ENCODE measurements at regions not wholly inside any gene's neighbourhood (a gene's known extent, or its start where the extent isn't known, plus 50 kb on each side); places are given as distances from the start of the nearest gene placed in this dataset.

GRCh38 chr4:32994981-32995881 is 2275.1 kb downstream of the PCDH7 start:
- DNase-seq (ENCODE audit: low spot score) (no peak), ATAC-seq (ENCODE audit: low FRiP score) (no peak)
- no peak for TF ChIP-seq CTCF (IDR thresholded peaks at IDR 0.05)

- ATAC-seq (ENCODE audit: low FRiP score) = no peak
- no peak for DNase-seq (ENCODE audit: low spot score)
- TF ChIP-seq CTCF (IDR thresholded peaks at IDR 0.05) = no peak
Observed at GRCh38 chr4:33013282-33013681, 2293.1 kb downstream of the PCDH7 start.

- no peak for TF ChIP-seq CTCF (IDR thresholded peaks at IDR 0.05)
- ATAC-seq (ENCODE audit: low FRiP score) (no peak), DNase-seq (ENCODE audit: low spot score) (no peak)
Observed at GRCh38 chr4:33025236-33025635, 2305.1 kb downstream of the PCDH7 start.

GRCh38 chr4:33029976-33030375 is 2309.8 kb downstream of the PCDH7 start:
- ATAC-seq (ENCODE audit: low FRiP score) = no peak
- no peak for TF ChIP-seq CTCF (IDR thresholded peaks at IDR 0.05)

DNA sequence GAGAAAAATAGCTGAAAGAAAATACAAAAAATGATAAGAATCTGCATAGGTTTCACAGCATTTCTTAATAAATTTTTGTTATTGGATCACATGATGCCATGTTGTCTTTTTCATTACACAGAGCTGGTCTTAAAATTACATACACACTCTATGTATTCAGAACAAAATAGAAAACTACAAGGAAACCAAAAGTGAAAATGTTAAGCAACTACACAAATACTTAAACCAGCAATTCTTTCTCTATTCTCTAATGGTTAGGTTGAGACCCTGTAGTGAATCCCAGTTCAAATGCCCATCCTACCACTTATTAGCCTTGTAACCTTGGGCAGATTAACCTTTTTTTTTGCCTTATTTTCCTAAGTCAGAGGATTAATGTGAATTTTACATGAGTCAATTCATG is 2311.2 kb downstream of the PCDH7 start:
- no peak for TF ChIP-seq CTCF (IDR thresholded peaks at IDR 0.05)
- ATAC-seq (ENCODE audit: low FRiP score) (no peak), DNase-seq (ENCODE audit: low spot score) (no peak)

More at GRCh38 chr4:33029976-33030375, 2309.8 kb downstream of the PCDH7 start:
- DNase-seq (ENCODE audit: low spot score) = no peak

DNA sequence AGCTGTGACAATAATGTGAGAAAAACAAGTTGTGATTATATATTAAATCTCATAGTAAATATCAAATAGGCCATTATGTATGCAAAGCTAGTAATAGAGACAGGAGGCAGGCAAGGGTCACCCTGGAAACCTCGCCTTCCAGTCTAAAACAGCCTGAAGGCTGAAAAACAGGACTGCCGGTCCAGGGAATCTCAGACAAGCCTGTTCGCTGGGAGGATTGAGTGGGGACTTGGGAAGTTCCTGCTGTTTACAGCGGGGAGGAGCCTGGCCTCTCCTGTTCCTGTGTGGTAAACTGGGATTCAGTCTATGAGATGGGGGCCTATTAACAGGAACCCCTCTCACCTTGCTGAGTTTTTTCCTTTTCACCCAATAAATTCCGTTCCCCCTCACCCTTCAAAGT is 2317.3 kb downstream of the PCDH7 start:
- no peak for TF ChIP-seq CTCF (IDR thresholded peaks at IDR 0.05)
- ATAC-seq (ENCODE audit: low FRiP score) = no peak
- DNase-seq (ENCODE audit: low spot score) = no peak

DNA sequence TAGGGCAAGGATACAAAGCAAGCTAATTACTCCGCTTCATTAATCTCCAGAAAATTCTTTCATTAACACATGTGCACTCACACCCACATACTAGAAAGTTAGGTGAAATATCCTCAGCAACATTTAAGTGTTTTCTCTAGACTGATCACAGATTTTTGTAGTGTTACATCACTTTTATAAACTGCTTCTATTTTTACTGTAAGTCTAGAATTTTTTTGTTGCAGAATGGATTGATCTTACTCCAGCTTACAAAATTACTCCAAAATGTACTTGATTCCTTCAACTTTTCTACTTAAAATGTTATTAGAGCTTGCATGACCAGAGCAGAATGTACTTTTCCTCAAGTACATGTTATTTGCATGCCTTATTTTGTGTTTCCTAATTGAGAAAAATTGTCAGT is 2325.2 kb downstream of the PCDH7 start:
- ATAC-seq (ENCODE audit: low FRiP score) (no peak), DNase-seq (ENCODE audit: low spot score) (no peak)
- no peak for TF ChIP-seq CTCF (IDR thresholded peaks at IDR 0.05)

Data from omental fat pad (tissue), 3 donors.